ENCODE measurements at regions not wholly inside any gene's neighbourhood (a gene's known extent, or its start where the extent isn't known, plus 50 kb on each side); places are given as distances from the start of the nearest gene placed in this dataset.
A peak's percentile ranks its signal among the peaks of the same experiment; 100 is the strongest.
"Not testable (repeated sequence)": the region's sequence is repeated elsewhere in the genome, so short reads cannot be mapped to it uniquely, and the experiment has no call there.

- DNase-seq = no peak
Measured at GRCh38 chr18:5015213-5015612, 181.8 kb downstream of the AKAIN1 start.

DNA sequence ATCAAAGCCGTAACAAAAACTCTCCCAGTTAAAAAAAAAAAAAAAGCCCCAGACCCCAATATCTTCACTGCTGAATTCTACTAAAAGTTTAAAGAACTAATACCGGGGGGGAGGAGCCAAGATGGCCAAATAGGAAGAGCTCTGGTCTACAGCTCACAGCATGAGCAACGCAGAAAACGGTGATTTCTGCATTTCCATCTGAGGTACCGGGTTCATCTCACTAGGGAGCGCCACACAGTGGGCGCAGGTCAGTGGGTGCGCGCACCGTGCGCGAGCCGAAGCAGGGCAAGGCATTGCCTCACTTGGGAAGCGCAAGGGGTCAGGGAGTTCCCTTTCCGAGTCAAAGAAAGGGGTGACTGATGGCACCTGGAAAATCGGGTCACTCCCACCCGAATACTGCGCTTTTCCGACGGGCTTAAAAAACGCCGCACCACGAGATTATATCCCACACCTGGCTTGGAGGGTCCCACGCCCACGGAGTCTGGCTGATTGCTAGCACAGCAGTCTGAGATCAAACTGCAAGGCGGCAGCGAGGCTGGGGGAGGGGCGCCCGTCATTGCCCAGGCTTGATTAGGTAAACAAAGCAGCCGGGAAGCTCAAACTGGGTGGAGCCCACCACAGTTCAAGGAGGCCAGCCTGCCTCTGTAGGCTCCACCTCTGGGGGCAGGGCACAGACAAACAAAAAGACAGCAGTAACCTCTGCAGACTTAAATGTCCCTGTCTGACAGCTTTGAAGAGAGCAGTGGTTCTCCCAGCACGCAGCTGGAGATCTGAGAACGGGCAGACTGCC lies 192.8 kb downstream of the AKAIN1 start:
- DNase-seq = not testable (repeated sequence)

DNA sequence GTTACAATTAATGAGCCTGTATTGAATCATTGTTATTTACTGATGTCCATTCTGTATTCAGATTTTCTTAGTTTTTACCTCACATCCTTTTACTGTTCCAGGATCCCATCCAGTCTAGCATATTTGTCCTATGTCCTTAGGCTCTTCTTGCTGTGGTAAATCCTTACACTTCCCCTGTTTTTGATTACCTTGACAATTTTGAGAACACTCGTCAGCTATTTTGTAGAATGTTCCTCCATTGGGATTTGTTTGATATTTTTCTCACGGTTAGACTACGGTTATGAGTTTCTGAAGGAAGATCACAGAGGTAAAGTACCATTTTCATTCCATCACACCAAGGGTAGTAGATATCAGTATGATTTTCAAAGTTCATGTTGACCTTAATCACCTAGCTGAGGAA lies 202.3 kb downstream of the AKAIN1 start:
- DNase-seq = no peak

DNA sequence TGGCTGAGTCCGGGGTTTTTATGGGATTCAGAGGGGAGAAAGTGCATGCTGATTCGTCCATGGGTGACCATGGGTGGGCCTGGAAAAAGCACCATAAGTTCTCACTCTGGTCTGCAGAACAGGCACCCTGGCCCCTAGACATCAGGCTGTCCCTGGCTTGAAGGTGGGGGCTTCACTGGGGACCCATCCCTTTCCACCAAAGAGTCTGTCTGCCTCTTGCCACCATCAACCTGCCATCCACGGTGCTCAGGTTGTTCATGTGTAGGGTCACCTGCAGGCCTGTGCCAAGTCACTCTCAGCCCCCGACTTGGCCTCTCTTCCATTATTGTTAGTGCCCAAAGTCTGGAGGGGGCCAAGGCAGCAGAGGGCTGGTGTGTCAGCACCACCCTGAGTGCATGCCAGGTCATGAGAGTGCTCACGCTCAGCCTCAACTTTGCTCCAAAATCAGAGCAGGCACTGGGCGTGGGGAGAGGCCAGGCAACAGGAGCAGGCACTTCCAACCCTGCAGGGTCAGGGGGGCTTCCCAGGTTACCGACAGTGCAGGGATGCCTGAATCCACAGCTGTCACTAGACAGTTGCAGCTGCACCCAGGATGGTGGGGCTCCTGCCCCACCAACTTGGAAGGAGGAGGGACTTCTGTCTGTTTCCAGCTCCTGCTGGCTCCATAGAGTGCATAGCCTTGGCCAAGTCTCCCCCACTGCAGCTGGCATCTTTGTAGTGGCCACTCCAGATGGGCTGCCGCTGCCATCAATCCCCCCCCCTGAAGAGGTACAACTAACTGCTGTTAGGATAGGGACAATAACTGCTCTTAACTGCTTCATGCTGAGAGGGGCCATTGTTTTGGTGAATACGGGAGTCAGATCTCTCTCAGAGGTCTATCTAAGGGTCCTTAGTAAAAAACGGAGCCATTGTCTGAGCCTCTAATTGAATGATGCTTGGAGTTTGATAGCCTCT lies 209.3 kb downstream of the AKAIN1 start:
- no peak for DNase-seq

- no peak for DNase-seq
Measured at GRCh38 chr18:4986677-4987076, 210.4 kb downstream of the AKAIN1 start.

- DNase-seq = no peak
Measured at GRCh38 chr18:4986066-4986465, 211.0 kb downstream of the AKAIN1 start.

GRCh38 chr18:4961121-4961909 lies 235.7 kb downstream of the AKAIN1 start:
- no peak for DNase-seq

- DNase-seq = no peak
Measured at GRCh38 chr18:4960578-4960977, 236.5 kb downstream of the AKAIN1 start.

DNA sequence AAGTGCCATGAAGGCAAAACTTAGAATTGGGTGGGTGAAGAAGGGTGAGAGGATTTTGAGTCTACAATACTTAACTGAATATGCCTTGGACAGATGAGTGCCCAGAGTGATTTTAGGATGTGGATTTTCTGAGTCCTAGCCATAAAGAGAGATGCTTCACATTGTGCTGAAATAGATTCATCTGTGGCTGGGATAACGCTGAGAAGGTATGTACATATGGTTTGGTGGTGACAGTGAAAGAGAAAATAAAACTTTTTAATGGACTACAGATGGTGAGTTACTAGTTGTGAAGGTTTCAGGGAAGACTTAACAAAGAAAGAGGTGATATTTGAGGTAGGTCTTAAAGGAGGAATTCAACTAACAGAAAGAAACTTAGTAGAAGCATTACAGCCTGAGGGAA lies 265.8 kb downstream of the AKAIN1 start:
- no peak for DNase-seq

DNA sequence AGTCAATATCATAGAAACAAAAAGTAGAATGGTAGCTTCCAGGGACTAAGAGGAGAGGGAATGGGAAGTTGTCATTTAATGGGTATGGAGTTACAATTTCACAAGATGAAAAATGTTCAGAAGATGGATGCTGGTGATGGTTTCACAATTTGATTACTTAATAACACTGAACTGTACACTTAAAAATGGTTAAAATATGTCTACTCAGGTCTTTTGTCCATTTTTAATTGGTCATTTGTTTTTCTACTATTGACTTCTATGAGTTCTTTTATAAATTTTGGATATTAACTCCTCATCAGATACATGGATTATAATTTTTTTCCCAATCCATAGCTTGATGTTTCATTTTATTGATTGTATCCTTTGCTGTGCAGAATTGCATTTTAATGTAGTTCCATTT lies 275.5 kb downstream of the AKAIN1 start:
- DNase-seq = no peak

GRCh38 chr18:4917509-4917908 lies 279.5 kb downstream of the AKAIN1 start:
- DNase-seq = not testable (repeated sequence)

- no peak for DNase-seq
Measured at GRCh38 chr18:4908328-4908727, 288.7 kb downstream of the AKAIN1 start.

DNA sequence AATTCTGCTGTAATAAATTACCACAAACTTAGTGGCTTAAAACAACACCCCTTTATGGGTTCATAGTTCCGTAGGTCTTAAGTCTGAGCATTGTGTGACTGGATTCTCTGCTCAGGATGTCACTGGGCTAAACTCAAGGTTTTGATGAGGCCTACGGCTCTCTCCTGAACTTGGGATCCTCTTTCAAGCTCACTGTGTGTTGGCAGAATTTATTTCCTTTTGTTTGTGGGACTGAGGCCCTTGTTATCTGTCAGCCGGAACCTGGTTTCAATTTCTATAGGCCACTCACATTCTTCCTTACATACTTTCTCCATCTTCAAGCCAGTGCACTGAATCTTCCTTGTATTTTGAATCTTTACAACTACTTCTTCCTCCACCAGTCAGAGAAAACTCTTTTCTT lies 290.2 kb downstream of the AKAIN1 start:
- no peak for DNase-seq

DNA sequence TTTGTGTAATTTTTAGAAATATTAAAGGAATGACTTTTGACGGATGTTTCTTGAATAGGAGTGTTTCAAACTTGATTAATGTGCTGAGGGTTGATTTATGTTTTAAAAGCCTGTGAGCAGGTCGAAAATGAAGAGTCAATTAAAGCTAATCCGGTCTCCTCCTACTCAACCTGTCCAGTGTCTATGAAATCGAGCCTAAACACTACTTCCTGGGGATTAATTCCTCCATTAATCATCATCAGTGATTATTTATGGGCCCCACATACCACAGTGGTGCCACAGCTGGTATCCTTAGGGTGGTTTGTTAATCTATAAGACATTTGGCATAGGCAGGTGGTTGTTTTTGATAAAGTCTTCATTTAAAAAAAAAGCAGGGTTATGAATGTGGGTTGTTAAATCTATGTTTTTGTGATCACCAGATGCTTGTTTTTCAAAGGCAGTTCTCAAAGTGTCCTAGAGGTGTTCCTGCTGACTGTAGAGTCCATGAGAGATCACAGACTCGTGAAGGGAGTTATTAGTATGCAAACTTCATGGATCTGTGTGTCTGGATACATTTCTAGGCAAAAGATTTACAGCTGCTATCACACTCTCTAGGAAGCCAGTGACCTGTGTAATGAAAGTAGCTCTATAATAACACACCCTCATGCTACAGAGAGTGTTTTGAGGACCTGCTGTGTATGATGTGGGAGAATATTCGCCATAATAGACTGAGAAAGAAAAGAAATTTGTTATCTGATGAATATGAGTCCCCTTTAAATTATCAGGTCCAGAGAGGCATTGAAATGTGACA lies 308.6 kb downstream of the AKAIN1 start:
- no peak for DNase-seq

DNA sequence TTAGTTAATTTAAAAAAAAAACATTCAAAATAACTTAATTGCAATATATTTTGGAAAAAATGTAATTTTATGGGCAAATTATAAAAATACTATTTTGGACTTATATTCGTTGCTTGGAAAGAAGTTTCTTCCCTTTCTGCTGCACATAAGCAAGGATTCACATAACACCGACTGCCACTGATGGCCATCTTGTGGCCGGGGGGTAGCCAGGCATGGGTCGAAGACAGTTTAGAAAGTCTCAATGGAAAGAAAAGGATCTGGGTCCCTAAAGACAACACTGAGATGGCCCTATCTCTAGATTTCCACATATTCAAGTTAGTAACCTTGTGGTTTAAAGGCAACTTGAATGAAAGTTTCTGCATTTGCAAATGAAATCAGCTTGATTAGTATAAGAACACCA lies 318.6 kb downstream of the AKAIN1 start:
- no peak for DNase-seq

GRCh38 chr18:4871197-4871596 lies 325.9 kb downstream of the AKAIN1 start:
- no peak for DNase-seq

GRCh38 chr18:4870177-4870773 lies 326.8 kb downstream of the AKAIN1 start:
- DNase-seq = peak; percentile 0

DNA sequence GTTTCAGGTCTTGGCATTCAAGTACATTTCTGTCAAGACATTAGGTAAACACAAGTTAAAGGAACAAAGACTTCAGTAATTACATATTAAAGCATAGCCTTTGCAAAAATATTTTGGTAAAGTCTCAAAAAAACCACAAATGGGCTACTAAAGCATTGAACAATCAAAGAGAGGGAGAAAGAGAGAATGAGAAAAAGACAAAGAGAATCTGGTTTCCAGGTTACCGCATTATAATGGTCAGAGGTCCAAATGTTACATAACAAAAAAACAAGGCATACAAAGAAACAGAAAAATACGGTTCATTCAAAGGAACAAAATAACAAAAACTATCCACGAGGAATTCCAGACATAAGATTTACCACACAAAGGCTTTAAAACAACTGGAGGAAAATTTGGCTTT lies 327.9 kb downstream of the AKAIN1 start:
- no peak for DNase-seq

GRCh38 chr18:4858379-4859127 lies 338.5 kb downstream of the AKAIN1 start:
- DNase-seq = no peak

- DNase-seq = no peak
Measured at GRCh38 chr18:4854671-4855070, 342.4 kb downstream of the AKAIN1 start.

All from activated CD4-positive, alpha-beta T cell treated with anti-CD3 and anti-CD28 coated beads, Interleukin-10, Interleukin-2, amounts not matched to agents 100 ng/mL and 50 ng/mL, durations not matched to agents 16 hours and 8 hours (primary cell).